PC-3 (cell line): ENCODE measurements at regions not wholly inside any gene's neighbourhood (a gene's known extent, or its start where the extent isn't known, plus 50 kb on each side); places are given as distances from the start of the nearest gene placed in this dataset.

Source experiments
- ATAC-seq: fragments of 200-7000 bp; cut with Tn5 transposase; 2 replicates; pipeline ENCODE4 v1.9.1; 2020; ENCODE audit warnings: mild to moderate bottlenecking, moderate library complexity
- BruUV-seq: library from RNA; stranded (reverse); fragments of 400-500 nt; replicated peaks from 2 replicates; lab custom pipeline; 2021; lab: Mats Ljungman, UMichigan
- CTCF ChIA-PET: fragments of 300-600 bp; sonication (Branson Sonifier 250); formaldehyde crosslinking; loops from one replicate; lab custom pipeline; 2022; ENCODE audit warnings: antibody characterized with exemption; lab: Charles Lee
- POLR2A ChIA-PET: fragments of 300-600 bp; sonication (Branson Sonifier 250); formaldehyde crosslinking; loops from one replicate; lab custom pipeline; 2022; ENCODE audit warnings: antibody characterized with exemption; ENCODE audit not compliant: unreplicated experiment; lab: Charles Lee
- DNase-seq: peaks from one replicate; pipeline ENCODE4 v3.0.0-alpha.2; 2015
- H2AFZ ChIP-seq: fragments of 300-600 bp; sonication (generic); 2 replicates; pipeline ENCODE4 v1.6.0; 2016; ENCODE audit warnings: antibody characterized with exemption, low read length
- H3F3A ChIP-seq: fragments of 300-600 bp; sonication (generic); one replicate; pipeline ENCODE4 v1.6.0; 2017; ENCODE audit warnings: antibody characterized with exemption, low read length, control low read depth, mild to moderate bottlenecking; ENCODE audit not compliant: unreplicated experiment
- H3K27ac ChIP-seq: fragments of 300-600 bp; sonication (generic); 2 replicates; pipeline ENCODE4 v1.5.1; 2016; ENCODE audit warnings: mild to moderate bottlenecking, low read length
- H3K27me3 ChIP-seq: fragments of 300-600 bp; sonication (generic); 2 replicates; pipeline ENCODE4 v1.6.1; 2016; ENCODE audit warnings: low read length, mixed read lengths
- H3K36me3 ChIP-seq: fragments of 300-600 bp; sonication (generic); 2 replicates; pipeline ENCODE4 v1.6.1; 2016; ENCODE audit warnings: low read depth, mixed run types, low read length, mixed read lengths
- H3K4me1 ChIP-seq: fragments of 300-600 bp; sonication (generic); 2 replicates; pipeline ENCODE4 v1.5.1; 2016; ENCODE audit warnings: low read length; ENCODE audit not compliant: insufficient read depth
- H3K4me2 ChIP-seq: fragments of 300-600 bp; sonication (generic); 2 replicates; pipeline ENCODE4 v1.6.0; 2016; ENCODE audit warnings: low read length
- H3K4me3 ChIP-seq: fragments of 300-600 bp; sonication (generic); 2 replicates; pipeline ENCODE4 v1.5.1; 2016; ENCODE audit warnings: mild to moderate bottlenecking, low read length, mixed read lengths
- H3K79me2 ChIP-seq: fragments of 300-600 bp; sonication (generic); 2 replicates; pipeline ENCODE4 v1.6.1; 2017; ENCODE audit warnings: low read length, mixed read lengths
- H3K9ac ChIP-seq: fragments of 300-600 bp; sonication (generic); 2 replicates; pipeline ENCODE4 v1.6.0; 2016; ENCODE audit warnings: mild to moderate bottlenecking, low read length
- H3K9me2 ChIP-seq: fragments of 300-600 bp; sonication (generic); replicated peaks from 2 replicates; pipeline ENCODE4 v1.6.1; 2016; ENCODE audit warnings: mixed run types, low read length, mixed read lengths
- H3K9me3 ChIP-seq: fragments of 300-600 bp; sonication (generic); 2 replicates; pipeline ENCODE4 v1.6.1; 2016; ENCODE audit warnings: low read length, mixed read lengths
- H4K20me1 ChIP-seq: fragments of 300-600 bp; sonication (generic); 2 replicates; pipeline ENCODE4 v1.6.1; 2016; ENCODE audit warnings: low read length, mixed read lengths
- CTCF ChIP-seq: fragments of 300-600 bp; sonication (generic); conservative IDR thresholded peaks from 2 replicates; pipeline ENCODE4 v1.5.1; 2017; ENCODE audit warnings: antibody characterized with exemption, low read depth, mild to moderate bottlenecking, low read length
- EZH2 ChIP-seq: fragments of 300-600 bp; sonication (generic); IDR thresholded peaks from one replicate; pipeline ENCODE4 v1.6.1; 2017; ENCODE audit warnings: antibody characterized with exemption, mild to moderate bottlenecking, low read length; ENCODE audit not compliant: unreplicated experiment
- EZH2phosphoT487 ChIP-seq: fragments of 300-600 bp; sonication (generic); IDR thresholded peaks from 2 replicates; pipeline ENCODE4 v1.6.1; 2018; ENCODE audit warnings: mild to moderate bottlenecking, antibody characterized with exemption, low read length, borderline replicate concordance
- intact Hi-C: fragments of 100-400 bp; cut with micrococcal nuclease; formaldehyde crosslinking; loops from 2 replicates; pipeline ENCODE4 v1.9.0; 2023

- TF ChIP-seq CTCF = no peak
- peaks cover 32% of the 10 kb centered on the region for H3K27me3 ChIP-seq
- ChIA-PET CTCF (no interaction called here), POLR2A (no interaction called here)
- no peak overlapping the region for H3K27ac ChIP-seq
- no peak overlapping the region for H3K4me2 ChIP-seq
- H3K9me3 ChIP-seq = no peaks in the 10 kb centered on the region
- DNase-seq (no peak), ATAC-seq (no peak)
- no peaks in the 10 kb centered on the region for H4K20me1 ChIP-seq
- no peaks in the 10 kb centered on the region for H3K4me1 ChIP-seq
- no peak overlapping the region for H3K9ac ChIP-seq
- intact Hi-C loops = no loop called here
- no peaks in the 10 kb centered on the region for H3K79me2 ChIP-seq
- H3K4me3 ChIP-seq = no peak overlapping the region
- no TSS peak for BruUV-seq
- H3K36me3 ChIP-seq = no peaks in the 10 kb centered on the region
- H3F3A ChIP-seq = no peaks in the 10 kb centered on the region
- no peak overlapping the region for H2AFZ ChIP-seq
- no peaks in the 10 kb centered on the region for H3K9me2 ChIP-seq
Observed at GRCh38 chr18:75831960-75832359, 404.5 kb upstream of the SMIM21 start.

GRCh38 chr18:75830828-75831227 lies 403.3 kb upstream of the SMIM21 start:
- no peaks in the 10 kb centered on the region for H3K9me3 ChIP-seq
- no peaks in the 10 kb centered on the region for H4K20me1 ChIP-seq
- intact Hi-C loops = no loop called here
- DNase-seq (no peak), ATAC-seq (no peak)
- no peaks in the 10 kb centered on the region for H3F3A ChIP-seq
- no peak for TF ChIP-seq EZH2
- no peak for TF ChIP-seq EZH2phosphoT487
- TF ChIP-seq CTCF = no peak
- POLR2A ChIA-PET = no interaction called here
- CTCF ChIA-PET = no interaction called here
- no peaks in the 10 kb centered on the region for H3K79me2 ChIP-seq
- no peak overlapping the region for H3K4me2 ChIP-seq
- H3K27ac ChIP-seq = no peak overlapping the region
- H3K4me1 ChIP-seq = no peaks in the 10 kb centered on the region
- no peaks in the 10 kb centered on the region for H3K36me3 ChIP-seq
- H3K9ac ChIP-seq = no peak overlapping the region
- peaks cover 27% of the 10 kb centered on the region for H3K27me3 ChIP-seq
- BruUV-seq = no TSS peak
- H2AFZ ChIP-seq = no peak overlapping the region
- no peak overlapping the region for H3K4me3 ChIP-seq
- no peaks in the 10 kb centered on the region for H3K9me2 ChIP-seq

DNA sequence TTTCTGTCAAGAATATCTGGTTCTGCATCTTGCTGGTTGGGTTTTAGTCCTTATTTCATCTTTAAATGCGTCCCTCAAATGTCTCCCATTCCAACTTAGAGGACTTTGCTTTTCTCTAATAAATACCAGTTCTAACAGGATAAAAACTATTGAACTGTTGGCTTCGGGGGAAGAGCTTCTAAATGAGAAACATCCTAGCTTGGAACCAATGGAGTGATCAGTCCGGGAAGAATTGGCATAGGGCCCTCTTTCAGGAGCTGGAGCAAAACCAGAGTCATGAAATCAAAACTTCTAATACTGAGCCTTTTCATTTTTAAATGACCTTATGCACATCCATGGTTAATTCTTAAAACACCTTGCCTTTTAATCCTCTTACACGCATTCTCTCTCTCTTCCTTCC lies 401.6 kb upstream of the SMIM21 start:
- Histone ChIP-seq H3K9ac (no peak overlapping the region), H3F3A (no peaks in the 10 kb centered on the region), H4K20me1 (no peaks in the 10 kb centered on the region), H3K36me3 (no peaks in the 10 kb centered on the region), H3K9me3 (no peaks in the 10 kb centered on the region), H3K27ac (no peak overlapping the region), H3K4me2 (no peak overlapping the region), H3K27me3 (peaks cover 19% of the 10 kb centered on the region), H3K4me1 (no peaks in the 10 kb centered on the region), H3K9me2 (no peaks in the 10 kb centered on the region), H2AFZ (no peak overlapping the region), H3K4me3 (no peak overlapping the region), H3K79me2 (no peaks in the 10 kb centered on the region)
- ChIA-PET CTCF (no interaction called here), POLR2A (no interaction called here)
- BruUV-seq = no TSS peak
- intact Hi-C loops = no loop called here
- no peak for TF ChIP-seq EZH2
- no peak for TF ChIP-seq CTCF
- TF ChIP-seq EZH2phosphoT487 = no peak
- DNase-seq (no peak), ATAC-seq (no peak)
